ENCODE measurements at regions not wholly inside any gene's neighbourhood (a gene's known extent, or its start where the extent isn't known, plus 50 kb on each side); places are given as distances from the start of the nearest gene placed in this dataset.

GRCh38 chr6:119587537-119587936 lies 238.0 kb upstream of the MAN1A1 start:
- TF ChIP-seq, protein P1, sequence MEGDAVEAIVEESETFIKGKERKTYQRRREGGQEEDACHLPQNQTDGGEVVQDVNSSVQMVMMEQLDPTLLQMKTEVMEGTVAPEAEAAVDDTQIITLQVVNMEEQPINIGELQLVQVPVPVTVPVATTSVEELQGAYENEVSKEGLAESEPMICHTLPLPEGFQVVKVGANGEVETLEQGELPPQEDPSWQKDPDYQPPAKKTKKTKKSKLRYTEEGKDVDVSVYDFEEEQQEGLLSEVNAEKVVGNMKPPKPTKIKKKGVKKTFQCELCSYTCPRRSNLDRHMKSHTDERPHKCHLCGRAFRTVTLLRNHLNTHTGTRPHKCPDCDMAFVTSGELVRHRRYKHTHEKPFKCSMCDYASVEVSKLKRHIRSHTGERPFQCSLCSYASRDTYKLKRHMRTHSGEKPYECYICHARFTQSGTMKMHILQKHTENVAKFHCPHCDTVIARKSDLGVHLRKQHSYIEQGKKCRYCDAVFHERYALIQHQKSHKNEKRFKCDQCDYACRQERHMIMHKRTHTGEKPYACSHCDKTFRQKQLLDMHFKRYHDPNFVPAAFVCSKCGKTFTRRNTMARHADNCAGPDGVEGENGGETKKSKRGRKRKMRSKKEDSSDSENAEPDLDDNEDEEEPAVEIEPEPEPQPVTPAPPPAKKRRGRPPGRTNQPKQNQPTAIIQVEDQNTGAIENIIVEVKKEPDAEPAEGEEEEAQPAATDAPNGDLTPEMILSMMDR (IDR thresholded peaks at IDR 0.05): no peak
- TF ChIP-seq POLR2A (IDR thresholded peaks at IDR 0.05): no peak

Data from heart left ventricle (tissue), 13 donors.